ENCODE measurements at regions not wholly inside any gene's neighbourhood (a gene's known extent, or its start where the extent isn't known, plus 50 kb on each side); places are given as distances from the start of the nearest gene placed in this dataset.

- H4K20me1 ChIP-seq (ENCODE audit: control insufficient read depth, extremely low read depth, insufficient read depth, low read length), result no peaks in the 10 kb centered on the region
- no peaks in the 10 kb centered on the region for H3K27me3 ChIP-seq (ENCODE audit: control insufficient read depth, insufficient read depth, low read length)
- H3K4me1 ChIP-seq (ENCODE audit: control insufficient read depth, extremely low read depth, insufficient read depth, low read length), result no peaks in the 10 kb centered on the region
- no peak overlapping the region for H3K27ac ChIP-seq (ENCODE audit: insufficient read depth, low read length)
- TF ChIP-seq CTCF (conservative IDR thresholded peaks at IDR 0.05 in 1 of 2, IDR thresholded peaks at IDR 0.05 in 1 of 2; ENCODE audit: low read depth in 1 of 2, low read length in 2 of 2) (no peak), EZH2 (IDR thresholded peaks at IDR 0.05; ENCODE audit: low read length, missing control alignments) (no peak)
- H3K9me3 ChIP-seq (ENCODE audit: control insufficient read depth, insufficient read depth, low read depth, low read length), result no peaks in the 10 kb centered on the region
- H3K4me3 ChIP-seq (replicated peaks in 1 of 4; ENCODE audit: control extremely low read depth in 1 of 4, insufficient read depth in 1 of 4, low read depth in 3 of 4, low read length in 4 of 4), result no peak overlapping the region
- H3K79me2 ChIP-seq (ENCODE audit: control insufficient read depth, insufficient read depth, low read length), result no peaks in the 10 kb centered on the region
- no peak overlapping the region for H2AFZ ChIP-seq (ENCODE audit: low read length)
- H3K36me3 ChIP-seq (ENCODE audit: control insufficient read depth, insufficient read depth, low read length), result no peaks in the 10 kb centered on the region
- DNase-seq (ENCODE audit: low read depth in 2 of 2), result no peak
- H3K4me2 ChIP-seq (ENCODE audit: extremely low read depth, insufficient read depth, low read length), result no peak overlapping the region
- H3K9ac ChIP-seq (ENCODE audit: insufficient read depth, low read length), result no peak overlapping the region
Observed at GRCh38 chr17:33944412-33944811, 310.7 kb upstream of the CCL2 start.

GRCh38 chr17:33944826-33945225 lies 310.3 kb upstream of the CCL2 start:
- no peaks in the 10 kb centered on the region for H3K9me3 ChIP-seq (ENCODE audit: control insufficient read depth, insufficient read depth, low read depth, low read length)
- H2AFZ ChIP-seq (ENCODE audit: low read length), result no peak overlapping the region
- no peaks in the 10 kb centered on the region for H3K27me3 ChIP-seq (ENCODE audit: control insufficient read depth, insufficient read depth, low read length)
- TF ChIP-seq EZH2 (IDR thresholded peaks at IDR 0.05; ENCODE audit: low read length, missing control alignments), result no peak
- TF ChIP-seq CTCF (conservative IDR thresholded peaks at IDR 0.05 in 1 of 2, IDR thresholded peaks at IDR 0.05 in 1 of 2; ENCODE audit: low read depth in 1 of 2, low read length in 2 of 2), result no peak
- H3K36me3 ChIP-seq (ENCODE audit: control insufficient read depth, insufficient read depth, low read length), result no peaks in the 10 kb centered on the region
- no peaks in the 10 kb centered on the region for H3K4me1 ChIP-seq (ENCODE audit: control insufficient read depth, extremely low read depth, insufficient read depth, low read length)
- DNase-seq (ENCODE audit: low read depth in 2 of 2), result no peak
- H3K79me2 ChIP-seq (ENCODE audit: control insufficient read depth, insufficient read depth, low read length), result no peaks in the 10 kb centered on the region
- no peaks in the 10 kb centered on the region for H4K20me1 ChIP-seq (ENCODE audit: control insufficient read depth, extremely low read depth, insufficient read depth, low read length)
- H3K4me2 ChIP-seq (ENCODE audit: extremely low read depth, insufficient read depth, low read length), result no peak overlapping the region
- H3K27ac ChIP-seq (ENCODE audit: insufficient read depth, low read length), result no peak overlapping the region
- no peak overlapping the region for H3K4me3 ChIP-seq (replicated peaks in 1 of 4; ENCODE audit: control extremely low read depth in 1 of 4, insufficient read depth in 1 of 4, low read depth in 3 of 4, low read length in 4 of 4)
- H3K9ac ChIP-seq (ENCODE audit: insufficient read depth, low read length), result no peak overlapping the region

GRCh38 chr17:33945646-33946546 lies 309.2 kb upstream of the CCL2 start:
- Histone ChIP-seq H2AFZ (ENCODE audit: low read length) (no peak overlapping the region), H3K9ac (ENCODE audit: insufficient read depth, low read length) (no peak overlapping the region), H3K4me2 (ENCODE audit: extremely low read depth, insufficient read depth, low read length) (no peak overlapping the region), H3K4me1 (ENCODE audit: control insufficient read depth, extremely low read depth, insufficient read depth, low read length) (no peaks in the 10 kb centered on the region), H3K27ac (ENCODE audit: insufficient read depth, low read length) (no peak overlapping the region), H4K20me1 (ENCODE audit: control insufficient read depth, extremely low read depth, insufficient read depth, low read length) (no peaks in the 10 kb centered on the region), H3K79me2 (ENCODE audit: control insufficient read depth, insufficient read depth, low read length) (no peaks in the 10 kb centered on the region), H3K36me3 (ENCODE audit: control insufficient read depth, insufficient read depth, low read length) (no peaks in the 10 kb centered on the region), H3K9me3 (ENCODE audit: control insufficient read depth, insufficient read depth, low read depth, low read length) (no peaks in the 10 kb centered on the region), H3K27me3 (ENCODE audit: control insufficient read depth, insufficient read depth, low read length) (no peaks in the 10 kb centered on the region), H3K4me3 (replicated peaks in 1 of 4; ENCODE audit: control extremely low read depth in 1 of 4, insufficient read depth in 1 of 4, low read depth in 3 of 4, low read length in 4 of 4) (no peak overlapping the region)
- DNase-seq (ENCODE audit: low read depth in 2 of 2), result peak in 1 of 2 donors; percentile 45
- no peak for TF ChIP-seq EZH2 (IDR thresholded peaks at IDR 0.05; ENCODE audit: low read length, missing control alignments)
- TF ChIP-seq CTCF (conservative IDR thresholded peaks at IDR 0.05 in 1 of 2, IDR thresholded peaks at IDR 0.05 in 1 of 2; ENCODE audit: low read depth in 1 of 2, low read length in 2 of 2), result no peak

Measured in fibroblast of lung (primary cell).